T-helper 1 cell (primary cell): ENCODE measurements at regions not wholly inside any gene's neighbourhood (a gene's known extent, or its start where the extent isn't known, plus 50 kb on each side); places are given as distances from the start of the nearest gene placed in this dataset.
"Not testable (repeated sequence)": the region's sequence is repeated elsewhere in the genome, so short reads cannot be mapped to it uniquely, and the experiment has no call there.

Source experiments
- DNase-seq, 5 donors: peaks; one replicate each; pipeline ENCODE4 v3.0.0-alpha.2; 2012 to 2020

- no peak for DNase-seq
These were observed 80.0 kb downstream of the METRNL start for GRCh38 chr17:83159204-83160049.

- DNase-seq = no peak
These were observed 81.3 kb downstream of the METRNL start for GRCh38 chr17:83160443-83161297.

GRCh38 chr17:83161298-83162034, 82.1 kb downstream of the METRNL start:
- DNase-seq = no peak

- DNase-seq = no peak
These were observed 82.8 kb downstream of the METRNL start for GRCh38 chr17:83162035-83162745.

- no peak for DNase-seq
These were observed 85.1 kb downstream of the METRNL start for GRCh38 chr17:83164490-83164889.

- DNase-seq = no peak
These were observed 91.3 kb downstream of the METRNL start for GRCh38 chr17:83170571-83171260.

- no peak for DNase-seq
These were observed 92.3 kb downstream of the METRNL start for GRCh38 chr17:83171661-83172060.

GRCh38 chr17:83172099-83172498, 92.7 kb downstream of the METRNL start:
- not testable (repeated sequence) for DNase-seq

- not testable (repeated sequence) for DNase-seq
These were observed 93.2 kb downstream of the METRNL start for GRCh38 chr17:83172646-83173045.

GRCh38 chr17:83173180-83173913, 93.9 kb downstream of the METRNL start:
- DNase-seq = not testable (repeated sequence)

GRCh38 chr17:83173914-83174361, 94.5 kb downstream of the METRNL start:
- DNase-seq = no peak

GRCh38 chr17:83174362-83175118, 95.1 kb downstream of the METRNL start:
- DNase-seq = no peak

- DNase-seq = no peak
These were observed 95.9 kb downstream of the METRNL start for GRCh38 chr17:83175119-83175821.

GRCh38 chr17:83175822-83176622, 96.6 kb downstream of the METRNL start:
- no peak for DNase-seq

GRCh38 chr17:83176623-83177583, 97.5 kb downstream of the METRNL start:
- DNase-seq = no peak

- DNase-seq = no peak
These were observed 98.5 kb downstream of the METRNL start for GRCh38 chr17:83177611-83178532.
